ENCODE measurements at regions not wholly inside any gene's neighbourhood (a gene's known extent, or its start where the extent isn't known, plus 50 kb on each side); places are given as distances from the start of the nearest gene placed in this dataset.

DNA sequence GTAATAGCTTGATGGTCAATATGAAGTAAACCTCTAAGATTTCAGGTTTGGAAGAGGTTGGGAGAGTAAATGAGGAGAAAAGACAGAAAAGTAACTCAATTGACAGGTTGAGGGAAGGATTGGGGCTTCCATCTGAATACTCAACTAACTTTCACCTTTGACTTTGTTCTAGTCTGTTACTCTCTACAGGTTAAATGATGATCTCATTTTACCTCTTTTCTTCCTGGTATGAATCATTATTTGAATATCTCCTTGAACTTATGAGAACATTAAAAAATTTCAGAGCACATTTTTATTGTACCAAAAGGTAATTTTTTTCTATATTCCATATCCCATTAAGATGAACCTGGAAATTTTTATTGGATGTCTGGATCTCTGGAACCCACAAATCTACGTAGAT, 87.9 kb upstream of the KCNH8 start:
- Histone ChIP-seq H2BK120ac (ENCODE audit: insufficient read depth, low read length, poor library complexity) (no peak overlapping the region), H3K9me3 (ENCODE audit: insufficient read depth, low read depth, low read length) (no peaks in the 10 kb centered on the region), H2BK5ac (ENCODE audit: low read depth, low read length, poor library complexity) (no peak overlapping the region), H4K91ac (ENCODE audit: low read depth, low read length) (no peak overlapping the region), H3K4ac (ENCODE audit: low read depth, low read length) (no peak overlapping the region), H3K4me2 (ENCODE audit: low read length) (no peak overlapping the region), H3K79me1 (ENCODE audit: low read length) (no peaks in the 10 kb centered on the region), H3K9ac (ENCODE audit: low read length) (no peak overlapping the region), H4K8ac (ENCODE audit: low read depth, low read length) (no peak overlapping the region), H3K79me2 (ENCODE audit: control insufficient read depth, insufficient read depth, low read length, poor library complexity) (no peaks in the 10 kb centered on the region), H2AK5ac (ENCODE audit: low read length) (no peak overlapping the region), H3K4me1 (ENCODE audit: control insufficient read depth in 1 of 2, insufficient read depth in 2 of 2, low read length in 2 of 2) (no peaks in the 10 kb centered on the region), H3K18ac (ENCODE audit: low read length) (no peak overlapping the region), H4K12ac (ENCODE audit: low read depth, low read length) (no peak overlapping the region), H2BK12ac (ENCODE audit: low read length) (no peak overlapping the region), H3K27me3 (ENCODE audit: insufficient read depth, low read length) (no peaks in the 10 kb centered on the region), H3K23ac (ENCODE audit: low read length) (no peak overlapping the region), H3K27ac (ENCODE audit: low read depth, low read length) (no peak overlapping the region), H3K14ac (ENCODE audit: low read length) (no peak overlapping the region), H3K4me3 (ENCODE audit: low read depth, low read length) (no peak overlapping the region), H3K36me3 (ENCODE audit: control insufficient read depth in 1 of 2, insufficient read depth in 2 of 2, low read length in 2 of 2) (no peaks in the 10 kb centered on the region), H2AFZ (ENCODE audit: insufficient read depth, low read length, poor library complexity) (no peak overlapping the region)
- WGBS (ENCODE audit: extremely low coverage, insufficient coverage, insufficient read length): no CpG with 5 or more reads among the region's 1 CpG
- DNase-seq: no peak

DNA sequence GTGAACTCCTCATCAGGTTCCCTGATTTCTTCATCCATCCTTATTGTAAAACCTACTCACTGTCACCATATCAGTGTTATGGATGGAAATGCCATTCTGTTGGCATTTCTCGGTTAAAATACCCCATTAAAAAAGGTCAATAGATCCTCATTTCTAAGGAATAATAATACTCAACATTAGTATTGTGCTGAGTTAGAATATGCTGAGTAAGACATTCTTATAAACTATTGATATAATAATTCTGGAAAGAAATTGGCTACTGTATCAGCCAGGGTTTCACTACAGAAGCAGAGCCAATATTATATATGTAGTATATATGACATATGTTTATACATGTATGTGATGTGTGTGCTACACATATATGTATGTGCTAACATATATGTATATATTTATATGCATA, 95.4 kb upstream of the KCNH8 start:
- H3K18ac ChIP-seq (ENCODE audit: low read length): no peak overlapping the region
- H3K36me3 ChIP-seq (ENCODE audit: control insufficient read depth in 1 of 2, insufficient read depth in 2 of 2, low read length in 2 of 2): no peaks in the 10 kb centered on the region
- H3K4me3 ChIP-seq (ENCODE audit: low read depth, low read length): no peak overlapping the region
- no peak overlapping the region for H2BK5ac ChIP-seq (ENCODE audit: low read depth, low read length, poor library complexity)
- no peak overlapping the region for H4K91ac ChIP-seq (ENCODE audit: low read depth, low read length)
- H3K14ac ChIP-seq (ENCODE audit: low read length): no peak overlapping the region
- no CpG with 5 or more reads among the region's 1 CpG for WGBS (ENCODE audit: extremely low coverage, insufficient coverage, insufficient read length)
- no peaks in the 10 kb centered on the region for H3K79me2 ChIP-seq (ENCODE audit: control insufficient read depth, insufficient read depth, low read length, poor library complexity)
- H3K23ac ChIP-seq (ENCODE audit: low read length): no peak overlapping the region
- no peak overlapping the region for H2AK5ac ChIP-seq (ENCODE audit: low read length)
- H3K9ac ChIP-seq (ENCODE audit: low read length): no peak overlapping the region
- H3K79me1 ChIP-seq (ENCODE audit: low read length): no peaks in the 10 kb centered on the region
- no peak overlapping the region for H4K8ac ChIP-seq (ENCODE audit: low read depth, low read length)
- no peak overlapping the region for H2BK12ac ChIP-seq (ENCODE audit: low read length)
- H3K4me2 ChIP-seq (ENCODE audit: low read length): no peak overlapping the region
- no peak overlapping the region for H3K27ac ChIP-seq (ENCODE audit: low read depth, low read length)
- no peak overlapping the region for H2BK120ac ChIP-seq (ENCODE audit: insufficient read depth, low read length, poor library complexity)
- H3K9me3 ChIP-seq (ENCODE audit: insufficient read depth, low read depth, low read length): no peaks in the 10 kb centered on the region
- no peaks in the 10 kb centered on the region for H3K4me1 ChIP-seq (ENCODE audit: control insufficient read depth in 1 of 2, insufficient read depth in 2 of 2, low read length in 2 of 2)
- no peak overlapping the region for H4K12ac ChIP-seq (ENCODE audit: low read depth, low read length)
- H2AFZ ChIP-seq (ENCODE audit: insufficient read depth, low read length, poor library complexity): no peak overlapping the region
- no peaks in the 10 kb centered on the region for H3K27me3 ChIP-seq (ENCODE audit: insufficient read depth, low read length)
- H3K4ac ChIP-seq (ENCODE audit: low read depth, low read length): no peak overlapping the region
- DNase-seq: no peak

DNA sequence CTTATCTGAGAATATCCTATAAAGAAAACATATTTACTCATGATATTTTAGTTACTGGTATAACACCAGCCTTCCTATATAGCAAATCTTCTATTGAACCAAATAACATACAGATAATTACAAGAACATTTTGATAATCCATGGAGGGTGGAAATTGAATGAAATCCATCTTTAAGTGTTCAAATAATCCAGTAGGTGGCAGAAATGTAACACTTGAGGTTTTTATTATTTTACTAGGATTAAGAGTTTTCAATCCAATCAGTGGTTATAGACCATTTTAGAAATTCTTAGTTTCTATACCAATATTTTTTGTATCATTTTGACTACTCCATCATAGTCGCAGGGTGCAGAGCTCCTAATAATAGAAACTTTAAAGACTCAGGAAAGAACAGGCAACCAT, 101.9 kb upstream of the KCNH8 start:
- Histone ChIP-seq H3K27ac (ENCODE audit: low read depth, low read length) (no peak overlapping the region), H3K14ac (ENCODE audit: low read length) (no peak overlapping the region), H3K9ac (ENCODE audit: low read length) (no peak overlapping the region), H2BK120ac (ENCODE audit: insufficient read depth, low read length, poor library complexity) (no peak overlapping the region), H2AFZ (ENCODE audit: insufficient read depth, low read length, poor library complexity) (no peak overlapping the region), H3K9me3 (ENCODE audit: insufficient read depth, low read depth, low read length) (no peaks in the 10 kb centered on the region), H3K79me1 (ENCODE audit: low read length) (no peaks in the 10 kb centered on the region), H3K4ac (ENCODE audit: low read depth, low read length) (no peak overlapping the region), H3K4me2 (ENCODE audit: low read length) (no peak overlapping the region), H4K8ac (ENCODE audit: low read depth, low read length) (no peak overlapping the region), H3K18ac (ENCODE audit: low read length) (no peak overlapping the region), H4K91ac (ENCODE audit: low read depth, low read length) (no peak overlapping the region), H3K4me1 (ENCODE audit: control insufficient read depth in 1 of 2, insufficient read depth in 2 of 2, low read length in 2 of 2) (no peaks in the 10 kb centered on the region), H2AK5ac (ENCODE audit: low read length) (no peak overlapping the region), H2BK12ac (ENCODE audit: low read length) (no peak overlapping the region), H3K27me3 (ENCODE audit: insufficient read depth, low read length) (no peaks in the 10 kb centered on the region), H2BK5ac (ENCODE audit: low read depth, low read length, poor library complexity) (no peak overlapping the region), H4K12ac (ENCODE audit: low read depth, low read length) (no peak overlapping the region), H3K23ac (ENCODE audit: low read length) (no peak overlapping the region), H3K4me3 (ENCODE audit: low read depth, low read length) (no peak overlapping the region), H3K79me2 (ENCODE audit: control insufficient read depth, insufficient read depth, low read length, poor library complexity) (no peaks in the 10 kb centered on the region), H3K36me3 (ENCODE audit: control insufficient read depth in 1 of 2, insufficient read depth in 2 of 2, low read length in 2 of 2) (no peaks in the 10 kb centered on the region)
- WGBS (ENCODE audit: extremely low coverage, insufficient coverage, insufficient read length): no CpG with 5 or more reads among the region's 1 CpG
- DNase-seq: no peak

DNA sequence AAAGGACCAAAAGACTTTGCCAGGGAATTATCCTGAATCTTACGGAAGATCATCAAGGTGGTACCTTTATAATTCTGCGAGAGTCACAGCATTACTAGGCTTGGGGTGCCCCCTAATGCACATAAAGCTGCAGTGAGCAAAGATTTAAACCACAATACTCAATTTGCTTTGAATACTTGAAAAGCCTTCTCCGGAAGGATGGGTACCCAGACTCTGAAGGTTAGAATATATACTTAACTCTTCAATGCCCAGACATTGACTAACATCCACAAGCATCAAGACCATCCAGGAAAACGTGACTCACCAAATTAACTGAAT, 117.8 kb upstream of the KCNH8 start:
- H3K18ac ChIP-seq (ENCODE audit: low read length): no peak overlapping the region
- no peak overlapping the region for H3K27ac ChIP-seq (ENCODE audit: low read depth, low read length)
- H2AFZ ChIP-seq (ENCODE audit: insufficient read depth, low read length, poor library complexity): no peak overlapping the region
- H3K4me1 ChIP-seq (ENCODE audit: control insufficient read depth in 1 of 2, insufficient read depth in 2 of 2, low read length in 2 of 2): no peaks in the 10 kb centered on the region
- no peak for DNase-seq
- no CpG with 5 or more reads among the region's 4 CpGs for WGBS (ENCODE audit: extremely low coverage, insufficient coverage, insufficient read length)
- no peak overlapping the region for H3K4ac ChIP-seq (ENCODE audit: low read depth, low read length)
- no peak overlapping the region for H4K91ac ChIP-seq (ENCODE audit: low read depth, low read length)
- H3K4me3 ChIP-seq (ENCODE audit: low read depth, low read length): no peak overlapping the region
- H3K79me1 ChIP-seq (ENCODE audit: low read length): no peaks in the 10 kb centered on the region
- no peak overlapping the region for H3K14ac ChIP-seq (ENCODE audit: low read length)
- no peak overlapping the region for H2AK5ac ChIP-seq (ENCODE audit: low read length)
- no peaks in the 10 kb centered on the region for H3K27me3 ChIP-seq (ENCODE audit: insufficient read depth, low read length)
- no peak overlapping the region for H4K12ac ChIP-seq (ENCODE audit: low read depth, low read length)
- no peaks in the 10 kb centered on the region for H3K79me2 ChIP-seq (ENCODE audit: control insufficient read depth, insufficient read depth, low read length, poor library complexity)
- H2BK5ac ChIP-seq (ENCODE audit: low read depth, low read length, poor library complexity): no peak overlapping the region
- H3K9ac ChIP-seq (ENCODE audit: low read length): no peak overlapping the region
- H3K9me3 ChIP-seq (ENCODE audit: insufficient read depth, low read depth, low read length): no peaks in the 10 kb centered on the region
- no peak overlapping the region for H4K8ac ChIP-seq (ENCODE audit: low read depth, low read length)
- H3K23ac ChIP-seq (ENCODE audit: low read length): no peak overlapping the region
- H3K36me3 ChIP-seq (ENCODE audit: control insufficient read depth in 1 of 2, insufficient read depth in 2 of 2, low read length in 2 of 2): no peaks in the 10 kb centered on the region
- no peak overlapping the region for H3K4me2 ChIP-seq (ENCODE audit: low read length)
- H2BK120ac ChIP-seq (ENCODE audit: insufficient read depth, low read length, poor library complexity): no peak overlapping the region
- H2BK12ac ChIP-seq (ENCODE audit: low read length): no peak overlapping the region
